H9 (cell line): ENCODE measurements at regions not wholly inside any gene's neighbourhood (a gene's known extent, or its start where the extent isn't known, plus 50 kb on each side); places are given as distances from the start of the nearest gene placed in this dataset.

ENCODE experiments used
- DNase-seq: peaks from one replicate; pipeline ENCODE4 v3.0.0-alpha.2; 2017
- H2AFZ ChIP-seq: one replicate; pipeline ENCODE4 v1.6.1; 2013; ENCODE audit warnings: mild to moderate bottlenecking, low read length, control low read depth, moderate library complexity
- H2AK5ac ChIP-seq: 2 replicates; pipeline ENCODE4 v1.6.1; 2013; ENCODE audit warnings: low read length, control low read depth, mixed read lengths; ENCODE audit not compliant: insufficient read length
- H2BK120ac ChIP-seq: one replicate; pipeline ENCODE4 v1.6.1; 2013; ENCODE audit warnings: low read depth, mild to moderate bottlenecking, low read length, control low read depth, inconsistent platforms; ENCODE audit not compliant: poor library complexity, severe bottlenecking
- H2BK12ac ChIP-seq: 2 replicates; pipeline ENCODE4 v1.6.1; 2013; ENCODE audit warnings: low read length, control low read depth, mixed read lengths, low read depth; ENCODE audit not compliant: insufficient read length
- H2BK15ac ChIP-seq: 2 replicates; pipeline ENCODE4 v1.6.1; 2013; ENCODE audit warnings: low read depth, low read length, control low read depth
- H2BK20ac ChIP-seq: one replicate; pipeline ENCODE4 v1.6.1; 2013; ENCODE audit warnings: low read depth, mild to moderate bottlenecking, low read length, control low read depth, inconsistent platforms; ENCODE audit not compliant: poor library complexity, severe bottlenecking
- H2BK5ac ChIP-seq: 2 replicates; pipeline ENCODE4 v1.6.1; 2013; ENCODE audit warnings: low read length, control low read depth, mixed read lengths; ENCODE audit not compliant: insufficient read length
- H3K14ac ChIP-seq: 2 replicates; pipeline ENCODE4 v1.6.1; 2013; ENCODE audit warnings: low read length, control low read depth; ENCODE audit not compliant: insufficient read depth
- H3K18ac ChIP-seq: 2 replicates; pipeline ENCODE4 v1.6.1; 2013; ENCODE audit warnings: low read depth, mild to moderate bottlenecking, mixed read lengths, low read length, control low read depth; ENCODE audit not compliant: insufficient read length
- H3K23ac ChIP-seq: 2 replicates; pipeline ENCODE4 v1.6.1; 2013; ENCODE audit warnings: low read length, control low read depth, mixed read lengths, low read depth; ENCODE audit not compliant: insufficient read length
- H3K23me2 ChIP-seq: 2 replicates; pipeline ENCODE4 v1.6.1; 2013; ENCODE audit warnings: low read depth, mild to moderate bottlenecking, mixed read lengths, low read length, control low read depth; ENCODE audit not compliant: insufficient read length, poor library complexity, severe bottlenecking
- H3K27ac ChIP-seq: 2 replicates; pipeline ENCODE4 v1.5.1; 2013; ENCODE audit warnings: low read length, control low read depth, mixed read lengths, low read depth; ENCODE audit not compliant: insufficient read length
- H3K27me3 ChIP-seq: 2 replicates; pipeline ENCODE4 v1.6.1; 2013; ENCODE audit warnings: low read length, control low read depth, inconsistent platforms; ENCODE audit not compliant: insufficient read depth
- H3K4ac ChIP-seq: 2 replicates; pipeline ENCODE4 v1.6.1; 2013; ENCODE audit warnings: low read depth, mild to moderate bottlenecking, control low read depth, inconsistent platforms, low read length, moderate library complexity
- H3K4me1 ChIP-seq: 2 replicates; pipeline ENCODE4 v1.6.1; 2013; ENCODE audit warnings: low read length, control low read depth, inconsistent platforms; ENCODE audit not compliant: insufficient read depth
- H3K4me2 ChIP-seq: 2 replicates; pipeline ENCODE4 v1.6.1; 2013; ENCODE audit warnings: low read length, control low read depth, mixed read lengths; ENCODE audit not compliant: insufficient read length, insufficient read depth
- H3K56ac ChIP-seq: 2 replicates; pipeline ENCODE4 v1.6.1; 2013; ENCODE audit warnings: low read depth, mild to moderate bottlenecking, mixed read lengths, low read length, control low read depth; ENCODE audit not compliant: insufficient read length
- H3K79me1 ChIP-seq: 2 replicates; pipeline ENCODE4 v1.6.1; 2013; ENCODE audit warnings: low read depth, mild to moderate bottlenecking, moderate library complexity, low read length, control low read depth, inconsistent platforms; ENCODE audit not compliant: insufficient read depth, poor library complexity, severe bottlenecking
- H3K79me2 ChIP-seq: 2 replicates; pipeline ENCODE4 v1.6.1; 2013; ENCODE audit warnings: low read length, control low read depth, inconsistent platforms; ENCODE audit not compliant: insufficient read depth
- H3K9ac ChIP-seq: 2 replicates; pipeline ENCODE4 v1.6.1; 2013; ENCODE audit warnings: low read length, control low read depth, mixed read lengths; ENCODE audit not compliant: insufficient read length; ENCODE audit errors: extremely low read depth
- H3K9me3 ChIP-seq: one replicate; pipeline ENCODE4 v1.6.1; 2013; ENCODE audit warnings: low read depth, low read length, inconsistent platforms; ENCODE audit not compliant: control insufficient read depth
- H3T11ph ChIP-seq: one replicate; pipeline ENCODE4 v1.6.1; 2013; ENCODE audit warnings: mild to moderate bottlenecking, low read length, control low read depth, inconsistent platforms
- H4K20me1 ChIP-seq: one replicate; pipeline ENCODE4 v1.6.1; 2013; ENCODE audit not compliant: control insufficient read depth, insufficient read length, insufficient read depth
- H4K5ac ChIP-seq: 2 replicates; pipeline ENCODE4 v1.6.1; 2013; ENCODE audit warnings: low read depth, mild to moderate bottlenecking, mixed read lengths, low read length, control low read depth; ENCODE audit not compliant: insufficient read length
- H4K8ac ChIP-seq: replicated peaks from 2 replicates; pipeline ENCODE4 v1.6.1; 2013; ENCODE audit warnings: low read length, control low read depth, mixed read lengths, low read depth; ENCODE audit not compliant: insufficient read length
- H4K91ac ChIP-seq: 2 replicates; pipeline ENCODE4 v1.6.1; 2013; ENCODE audit warnings: low read depth, mild to moderate bottlenecking, moderate library complexity, mixed read lengths, low read length, control low read depth; ENCODE audit not compliant: insufficient read length
- H3K27ac Mint-ChIP-seq, 3 experiments: 2 replicates in 2 of 3; 3 replicates in 1 of 3; pipeline ENCODE4 v1.8.0; 2020 to 2021; ENCODE audit warnings: mixed read lengths in 3 of 3, mild to moderate bottlenecking in 1 of 3, moderate library complexity in 1 of 3
- H3K27me3 Mint-ChIP-seq: 2 replicates; pipeline ENCODE4 v1.8.0; 2021; ENCODE audit warnings: low read depth, mild to moderate bottlenecking, moderate library complexity, mixed read lengths
- H3K36me3 Mint-ChIP-seq, 3 experiments: 2 replicates in 2 of 3; 3 replicates in 1 of 3; pipeline ENCODE4 v1.8.0; 2020 to 2021; ENCODE audit warnings: low read depth in 3 of 3, mixed read lengths in 3 of 3; ENCODE audit not compliant: insufficient read depth in 1 of 3
- H3K4me1 Mint-ChIP-seq, 2 experiments: 2 replicates each; pipeline ENCODE4 v1.8.0; 2020; ENCODE audit warnings: mixed read lengths in 2 of 2
- H3K4me3 Mint-ChIP-seq, 2 experiments: 2 replicates in 1 of 2; 3 replicates in 1 of 2; pipeline ENCODE4 v1.8.0; 2020 to 2021; ENCODE audit warnings: mild to moderate bottlenecking in 2 of 2, mixed read lengths in 2 of 2, moderate library complexity in 1 of 2
- H3K9me3 Mint-ChIP-seq, 2 experiments: 2 replicates in 1 of 2; 3 replicates in 1 of 2; pipeline ENCODE4 v1.8.0; 2020; ENCODE audit warnings: mild to moderate bottlenecking in 2 of 2, mixed read lengths in 2 of 2, moderate library complexity in 1 of 2
- WGBS: extraction: QIAGEN DNeasy Blood & Tissue Kit; methylation state at CpG from one replicate; pipeline ENCODE4 v1.1.7; 2013; ENCODE audit warnings: missing lambda C conversion rate, low lambda C conversion rate, mixed read lengths; ENCODE audit not compliant: insufficient read length; ENCODE audit errors: extremely low coverage; 5-methylcytosine and 5-hydroxymethylcytosine counted together
- TF ChIP-seq, protein P1 (sequence below): fragments of 200-600 bp; sonication (generic); conservative IDR thresholded peaks from 3 replicates; pipeline ENCODE4 v1.8.0; 2021; ENCODE audit warnings: antibody characterized with exemption, mild to moderate bottlenecking

GRCh38 chr15:95142531-95142930 is 911.2 kb downstream of the MCTP2 start:
- Histone ChIP-seq H3T11ph (no peak overlapping the region), H2BK20ac (no peak overlapping the region), H3K27me3 (no peaks in the 10 kb centered on the region), H3K14ac (no peak overlapping the region), H2BK12ac (no peak overlapping the region), H2BK15ac (no peak overlapping the region), H4K8ac (no peak overlapping the region), H3K56ac (no peak overlapping the region), H3K9ac (no peak overlapping the region), H4K20me1 (no peaks in the 10 kb centered on the region), H4K91ac (no peak overlapping the region), H3K4ac (no peak overlapping the region), H3K79me2 (no peaks in the 10 kb centered on the region), H2AK5ac (no peak overlapping the region), H3K23me2 (no peaks in the 10 kb centered on the region), H2BK120ac (no peak overlapping the region), H3K79me1 (no peaks in the 10 kb centered on the region), H2AFZ (no peak overlapping the region), H3K27ac (no peak overlapping the region), H2BK5ac (no peak overlapping the region), H3K4me2 (no peak overlapping the region), H3K9me3 (no peaks in the 10 kb centered on the region), H3K18ac (no peak overlapping the region), H3K4me1 (no peaks in the 10 kb centered on the region), H3K23ac (no peak overlapping the region), H4K5ac (no peak overlapping the region)
- WGBS, result no CpG with 5 or more reads among the region's 1 CpG
- Mint-ChIP-seq H3K4me1 (no peaks in the 10 kb centered on the region), H3K4me3 (no peak overlapping the region), H3K36me3 (no peaks in the 10 kb centered on the region), H3K9me3 (no peaks in the 10 kb centered on the region), H3K27ac (peak overlapping the region in 1 of 3 experiments; percentile 21; a peak in 1 of 7 replicates), H3K27me3 (no peaks in the 10 kb centered on the region; the same call in 1 of the 2 replicates)
- DNase-seq, result no peak
- TF ChIP-seq, protein P1, sequence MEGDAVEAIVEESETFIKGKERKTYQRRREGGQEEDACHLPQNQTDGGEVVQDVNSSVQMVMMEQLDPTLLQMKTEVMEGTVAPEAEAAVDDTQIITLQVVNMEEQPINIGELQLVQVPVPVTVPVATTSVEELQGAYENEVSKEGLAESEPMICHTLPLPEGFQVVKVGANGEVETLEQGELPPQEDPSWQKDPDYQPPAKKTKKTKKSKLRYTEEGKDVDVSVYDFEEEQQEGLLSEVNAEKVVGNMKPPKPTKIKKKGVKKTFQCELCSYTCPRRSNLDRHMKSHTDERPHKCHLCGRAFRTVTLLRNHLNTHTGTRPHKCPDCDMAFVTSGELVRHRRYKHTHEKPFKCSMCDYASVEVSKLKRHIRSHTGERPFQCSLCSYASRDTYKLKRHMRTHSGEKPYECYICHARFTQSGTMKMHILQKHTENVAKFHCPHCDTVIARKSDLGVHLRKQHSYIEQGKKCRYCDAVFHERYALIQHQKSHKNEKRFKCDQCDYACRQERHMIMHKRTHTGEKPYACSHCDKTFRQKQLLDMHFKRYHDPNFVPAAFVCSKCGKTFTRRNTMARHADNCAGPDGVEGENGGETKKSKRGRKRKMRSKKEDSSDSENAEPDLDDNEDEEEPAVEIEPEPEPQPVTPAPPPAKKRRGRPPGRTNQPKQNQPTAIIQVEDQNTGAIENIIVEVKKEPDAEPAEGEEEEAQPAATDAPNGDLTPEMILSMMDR, result no peak
